HepG2 (cell line): ENCODE measurements at regions not wholly inside any gene's neighbourhood (a gene's known extent, or its start where the extent isn't known, plus 50 kb on each side); places are given as distances from the start of the nearest gene placed in this dataset.

Experiments used
- ATAC-seq: fragments of 200-7000 bp; cut with Tn5 transposase; 3 replicates; pipeline ENCODE4 v1.9.1; 2020; ENCODE audit warnings: mild to moderate bottlenecking, moderate library complexity
- BruUV-seq: library from RNA; stranded (reverse); fragments of 400-500 nt; replicated peaks from 2 replicates; lab custom pipeline; 2021; lab: Mats Ljungman, UMichigan
- CTCF ChIA-PET: fragments of 300-600 bp; formaldehyde crosslinking; extraction: SDS; loops from one replicate; lab custom pipeline; 2021; ENCODE audit warnings: low total read pairs, inconsistent platforms, low intra/inter-chr PET ratio; lab: Yijun Ruan, JAX
- POLR2A ChIA-PET: fragments of 350-600 bp; sonication (Branson Sonifier 250); formaldehyde crosslinking; loops from one replicate; lab custom pipeline; 2020; ENCODE audit warnings: antibody characterized with exemption, inconsistent platforms; lab: Yijun Ruan, JAX
- DNase-seq: peaks from one replicate; pipeline ENCODE4 v3.0.0-alpha.2; 2015; ENCODE audit warnings: low spot score
- FAIRE-seq: peaks from 3 replicates; lab custom pipeline; 2011; peaks lifted over from hg19 to GRCh38; lab: Jason Lieb, UNC
- H2AFZ ChIP-seq: one replicate; pipeline ENCODE4 v1.6.1; 2011; ENCODE audit warnings: low read length, inconsistent platforms
- H3K27ac ChIP-seq: fragments of 300-600 bp; 3 replicates; pipeline ENCODE4 v1.8.0; 2011; ENCODE audit warnings: mixed run types, mild to moderate bottlenecking, mixed read lengths, low read length, inconsistent platforms; ENCODE audit not compliant: insufficient read depth; ENCODE audit errors: extremely low read length
- H3K27me3 ChIP-seq, 2 experiments: fragments of 200-600 bp in 1 of 2; 2 replicates in 1 of 2; 3 replicates in 1 of 2; pipeline versions ENCODE4 v1.6.0 to v1.8.0; 2011; ENCODE audit warnings: low read length in 2 of 2, mild to moderate bottlenecking in 2 of 2, moderate library complexity in 2 of 2, inconsistent platforms in 1 of 2; ENCODE audit not compliant: insufficient read depth in 2 of 2, control insufficient read depth in 1 of 2
- H3K36me3 ChIP-seq, 2 experiments: fragments of 200-600 bp in 1 of 2; replicated peaks in 1 of 2; 2 replicates in 1 of 2; 3 replicates in 1 of 2; pipeline versions ENCODE4 v1.5.1 to v1.8.0; 2011; ENCODE audit warnings: low read length in 2 of 2, inconsistent platforms in 1 of 2; ENCODE audit not compliant: insufficient read depth in 2 of 2, control insufficient read depth in 1 of 2
- H3K4me1 ChIP-seq: 2 replicates; pipeline ENCODE4 v1.5.1; 2012; ENCODE audit warnings: low read length, inconsistent platforms; ENCODE audit not compliant: insufficient read depth
- H3K4me2 ChIP-seq: 2 replicates; pipeline ENCODE4 v1.6.0; 2011; ENCODE audit warnings: low read depth, low read length, inconsistent platforms
- H3K4me3 ChIP-seq, 3 experiments: fragments of 200-600 bp in 1 of 3; sonication (generic), shearing (Covaris generic) in 1 of 3; replicated peaks in 1 of 3; 2 replicates each; pipeline ENCODE4 v1.5.1; 2011 to 2016; ENCODE audit warnings: low read length in 3 of 3, inconsistent platforms in 2 of 3, low read depth in 2 of 3, mild to moderate bottlenecking in 2 of 3, control low read depth in 1 of 3, mixed read lengths in 1 of 3; ENCODE audit not compliant: insufficient read depth in 1 of 3
- H3K79me2 ChIP-seq: one replicate; pipeline ENCODE4 v1.6.1; 2011; ENCODE audit warnings: low read length, inconsistent platforms; ENCODE audit not compliant: insufficient read depth
- H3K9ac ChIP-seq: 2 replicates; pipeline ENCODE4 v1.6.0; 2011; ENCODE audit warnings: mild to moderate bottlenecking, low read depth, low read length, inconsistent platforms; ENCODE audit not compliant: insufficient read depth
- H3K9me3 ChIP-seq: 2 replicates; pipeline ENCODE4 v1.5.1; 2012; ENCODE audit warnings: mild to moderate bottlenecking, low read length
- H4K20me1 ChIP-seq: 2 replicates; pipeline ENCODE4 v1.6.0; 2011; ENCODE audit warnings: inconsistent platforms, mild to moderate bottlenecking, low read length, moderate library complexity; ENCODE audit not compliant: insufficient read depth
- ZNF331 ChIP-seq: sonication (generic); formaldehyde crosslinking; IDR thresholded peaks from 2 replicates; pipeline ENCODE4 v1.4.0; 2020; ENCODE audit warnings: missing genetic modification reagents
- WGBS: methylation state at CpG from one replicate; pipeline ENCODE4 v1.1.6; 2017; ENCODE audit warnings: low lambda C conversion rate; 5-methylcytosine and 5-hydroxymethylcytosine counted together
- in situ Hi-C: cut with HindIII; loops from 2 replicates; pipeline ENCODE4 v1.10.0; 2017; ENCODE audit warnings: low pct_unique_long_range_greater_than_20kb; ENCODE audit not compliant: extremely low pct_ligation_motif_present
- intact Hi-C: fragments of 100-400 bp; cut with micrococcal nuclease; formaldehyde crosslinking; loops from one replicate; pipeline ENCODE4 v1.10.0; 2022; ENCODE audit not compliant: unreplicated experiment
- TF ChIP-seq, protein P1 (sequence below), 2 experiments: sonication (generic) in 1 of 2; formaldehyde crosslinking in 1 of 2; IDR thresholded peaks; 2 replicates each; pipeline versions ENCODE4 v1.4.0 to v1.6.1; 2016 to 2020; ENCODE audit warnings: borderline replicate concordance in 1 of 2, low read depth in 1 of 2, mild to moderate bottlenecking in 1 of 2, missing genetic modification reagents in 1 of 2
- TF ChIP-seq, protein P2 (sequence below): sonication (generic); formaldehyde crosslinking; IDR thresholded peaks from 2 replicates; pipeline ENCODE4 v1.8.1; 2023; ENCODE audit warnings: mild to moderate bottlenecking, moderate library complexity, missing genetic modification reagents

DNA sequence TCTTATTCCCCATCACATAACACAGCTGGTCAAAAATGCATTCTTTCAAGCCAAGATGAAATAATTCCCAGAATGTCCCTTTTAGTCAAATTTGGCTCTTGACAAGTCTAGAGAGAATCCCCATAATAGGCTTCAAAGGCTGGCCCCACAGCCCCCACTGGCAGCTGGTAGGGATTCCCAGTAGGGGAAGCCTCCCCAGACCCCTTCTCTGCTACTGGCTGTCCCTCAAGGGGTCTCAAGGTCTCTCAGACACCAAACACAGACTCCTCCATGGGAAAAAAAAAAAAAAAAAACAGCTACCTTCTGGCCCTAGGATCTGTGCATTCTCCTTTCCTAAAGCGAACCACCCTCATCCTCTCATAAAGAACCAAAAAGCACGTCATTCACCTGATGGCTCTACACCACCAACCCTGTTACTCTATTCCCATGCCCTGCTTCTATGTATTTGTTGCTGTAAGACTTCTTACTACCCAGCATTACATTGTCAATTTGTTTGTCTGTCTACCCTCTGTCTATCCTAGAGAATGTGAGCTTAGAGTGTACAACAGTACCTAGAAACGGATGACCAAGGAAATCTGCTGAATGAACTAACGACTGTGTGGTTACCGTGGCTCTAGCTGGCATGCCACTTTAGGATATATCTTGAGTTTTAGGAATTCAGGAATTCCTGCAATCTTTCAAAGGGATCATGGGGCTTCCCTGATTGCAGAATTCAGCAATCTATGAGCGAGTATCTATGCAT lies 164.1 kb upstream of the NSMCE3 start:
- Histone ChIP-seq H3K79me2 (no peaks in the 10 kb centered on the region), H3K27ac (no peak overlapping the region), H2AFZ (no peak overlapping the region), H4K20me1 (no peaks in the 10 kb centered on the region), H3K36me3 (no peaks in the 10 kb centered on the region), H3K4me3 (no peak overlapping the region), H3K27me3 (no peaks in the 10 kb centered on the region; a peak in 1 of 5 replicates), H3K9ac (no peak overlapping the region), H3K4me1 (no peaks in the 10 kb centered on the region), H3K9me3 (no peaks in the 10 kb centered on the region), H3K4me2 (no peak overlapping the region)
- FAIRE-seq: no peak
- in situ Hi-C loops (no loop called here), intact Hi-C loops (no loop called here)
- DNase-seq: no peak
- no peak for ATAC-seq
- 0% methylated on average over 6 of the region's 6 CpGs for WGBS
- TF ChIP-seq, protein P1, sequence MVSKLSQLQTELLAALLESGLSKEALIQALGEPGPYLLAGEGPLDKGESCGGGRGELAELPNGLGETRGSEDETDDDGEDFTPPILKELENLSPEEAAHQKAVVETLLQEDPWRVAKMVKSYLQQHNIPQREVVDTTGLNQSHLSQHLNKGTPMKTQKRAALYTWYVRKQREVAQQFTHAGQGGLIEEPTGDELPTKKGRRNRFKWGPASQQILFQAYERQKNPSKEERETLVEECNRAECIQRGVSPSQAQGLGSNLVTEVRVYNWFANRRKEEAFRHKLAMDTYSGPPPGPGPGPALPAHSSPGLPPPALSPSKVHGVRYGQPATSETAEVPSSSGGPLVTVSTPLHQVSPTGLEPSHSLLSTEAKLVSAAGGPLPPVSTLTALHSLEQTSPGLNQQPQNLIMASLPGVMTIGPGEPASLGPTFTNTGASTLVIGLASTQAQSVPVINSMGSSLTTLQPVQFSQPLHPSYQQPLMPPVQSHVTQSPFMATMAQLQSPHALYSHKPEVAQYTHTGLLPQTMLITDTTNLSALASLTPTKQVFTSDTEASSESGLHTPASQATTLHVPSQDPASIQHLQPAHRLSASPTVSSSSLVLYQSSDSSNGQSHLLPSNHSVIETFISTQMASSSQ (IDR thresholded peaks at IDR 0.05; ENCODE audit: low read depth): no peak
- TF ChIP-seq, protein P1 (CRISPR knock-in tag; IDR thresholded peaks at IDR 0.05; ENCODE audit: borderline replicate concordance): no peak
- TF ChIP-seq, protein P2, sequence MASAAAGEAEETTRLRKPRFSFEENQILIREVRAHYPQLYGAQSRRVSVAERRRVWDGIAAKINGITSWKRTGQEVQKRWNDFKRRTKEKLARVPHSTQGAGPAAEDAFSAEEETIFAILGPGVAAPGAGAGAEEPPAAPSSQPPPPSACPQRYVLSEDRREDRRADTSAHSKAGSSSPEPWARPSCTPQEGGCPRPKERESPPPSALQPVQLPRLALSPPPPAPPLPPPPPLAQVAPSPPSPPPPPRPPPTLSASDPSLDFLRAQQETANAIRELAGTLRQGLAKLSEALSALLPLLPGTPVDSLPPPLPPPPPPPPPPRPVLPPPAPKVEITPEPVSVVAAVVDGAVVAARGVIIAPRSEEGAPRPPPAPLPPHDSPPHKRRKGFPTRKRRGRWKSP (CRISPR knock-in tag): no peak
- TF ChIP-seq ZNF331 (CRISPR knock-in tag): no peak
- POLR2A ChIA-PET: no interaction called here
- BruUV-seq: no TSS peak
- CTCF ChIA-PET: no interaction called here
